H1 (cell line): ENCODE measurements at regions not wholly inside any gene's neighbourhood (a gene's known extent, or its start where the extent isn't known, plus 50 kb on each side); places are given as distances from the start of the nearest gene placed in this dataset.

Source experiments
- CTCF ChIA-PET: fragments of 300-600 bp; sonication (Branson Sonifier 250); formaldehyde crosslinking; loops from one replicate; lab custom pipeline; 2021; ENCODE audit not compliant: partially characterized antibody; lab: Charles Lee
- POLR2A ChIA-PET: fragments of 300-600 bp; sonication (Branson Sonifier 250); formaldehyde crosslinking; loops from one replicate; lab custom pipeline; 2021; ENCODE audit warnings: inconsistent platforms; ENCODE audit not compliant: partially characterized antibody; lab: Charles Lee
- DNase-seq, 2 experiments: peaks; one replicate each; pipeline versions ENCODE4 v3.0.0 to v3.0.0-alpha.2; 2010 to 2022; ENCODE audit warnings: low spot score in 2 of 2, low read depth in 1 of 2, mixed read lengths in 1 of 2
- FAIRE-seq: peaks from 2 replicates; lab custom pipeline; 2011; peaks lifted over from hg19 to GRCh38; lab: Jason Lieb, UNC
- H2AFZ ChIP-seq: 2 replicates; pipeline ENCODE4 v1.8.1; 2012; ENCODE audit warnings: low read length, inconsistent platforms
- H2AK5ac ChIP-seq: 2 replicates; pipeline ENCODE4 v1.6.1; 2013; ENCODE audit warnings: low read depth, low read length
- H2BK120ac ChIP-seq: replicated peaks from 2 replicates; pipeline ENCODE3; 2013; ENCODE audit warnings: low read depth, low read length, inconsistent platforms
- H2BK12ac ChIP-seq: 2 replicates; pipeline ENCODE4 v1.6.1; 2013; ENCODE audit warnings: low read depth, low read length
- H2BK15ac ChIP-seq: 2 replicates; pipeline ENCODE4 v1.6.1; 2013; ENCODE audit warnings: low read length
- H2BK20ac ChIP-seq: 2 replicates; pipeline ENCODE4 v1.6.1; 2013; ENCODE audit warnings: low read length
- H2BK5ac ChIP-seq: 2 replicates; pipeline ENCODE4 v1.6.1; 2013; ENCODE audit warnings: low read depth, low read length
- H3K14ac ChIP-seq: 2 replicates; pipeline ENCODE4 v1.6.1; 2013; ENCODE audit warnings: inconsistent platforms; ENCODE audit not compliant: insufficient read length
- H3K18ac ChIP-seq: 2 replicates; pipeline ENCODE4 v1.6.1; 2013; ENCODE audit warnings: low read length; ENCODE audit errors: extremely low read depth
- H3K23ac ChIP-seq: 2 replicates; pipeline ENCODE4 v1.6.1; 2013; ENCODE audit warnings: inconsistent platforms; ENCODE audit not compliant: insufficient read length
- H3K23me2 ChIP-seq: 2 replicates; pipeline ENCODE4 v1.6.1; 2013; ENCODE audit warnings: low read depth, low read length
- H3K27ac ChIP-seq: 2 replicates; pipeline ENCODE4 v1.6.1; 2011; ENCODE audit warnings: low read depth, low read length, inconsistent platforms
- H3K27me3 ChIP-seq, 4 experiments: replicated peaks in 1 of 4; 1 replicate in 1 of 4; 2 replicates in 3 of 4; pipeline versions ENCODE4 v1.6.1 to v1.8.1; 2011 to 2013; ENCODE audit warnings: low read length in 3 of 4, mild to moderate bottlenecking in 3 of 4, inconsistent platforms in 2 of 4, mixed read lengths in 2 of 4, moderate library complexity in 1 of 4; ENCODE audit not compliant: control insufficient read depth in 3 of 4, insufficient read depth in 3 of 4; ENCODE audit errors: extremely low read depth in 1 of 4
- H3K36me3 ChIP-seq, 4 experiments: 2 replicates each; pipeline versions ENCODE4 v1.6.1 to v1.8.1; 2011 to 2013; ENCODE audit warnings: mild to moderate bottlenecking in 4 of 4, low read length in 3 of 4, moderate library complexity in 2 of 4, control low read depth in 1 of 4, inconsistent platforms in 1 of 4; ENCODE audit not compliant: insufficient read depth in 4 of 4, control insufficient read depth in 2 of 4
- H3K4ac ChIP-seq: replicated peaks from 2 replicates; pipeline ENCODE3; 2013; ENCODE audit warnings: low read length, low read depth, mixed read lengths, inconsistent platforms; ENCODE audit not compliant: insufficient read length
- H3K4me1 ChIP-seq, 4 experiments: replicated peaks in 1 of 4; 1 replicate in 1 of 4; 2 replicates in 3 of 4; pipeline versions ENCODE4 v1.6.1 to v1.8.1; 2011 to 2013; ENCODE audit warnings: low read length in 3 of 4, inconsistent platforms in 2 of 4, mixed read lengths in 1 of 4; ENCODE audit not compliant: insufficient read depth in 4 of 4, control insufficient read depth in 3 of 4
- H3K4me2 ChIP-seq, 2 experiments: 2 replicates each; pipeline versions ENCODE4 v1.6.1 to v1.8.1; 2011 to 2013; ENCODE audit warnings: low read depth in 2 of 2, low read length in 2 of 2, control low read depth in 1 of 2, inconsistent platforms in 1 of 2, mild to moderate bottlenecking in 1 of 2; ENCODE audit not compliant: insufficient read depth in 1 of 2
- H3K4me3 ChIP-seq, 4 experiments: fragments of 200-600, 300-600 bp in 1 of 4; sonication (generic), shearing (Covaris generic), sonication (Bioruptor Twin) in 1 of 4; 2 replicates each; pipeline versions ENCODE4 v1.5.1 to v1.8.1; 2011 to 2016; ENCODE audit warnings: low read length in 4 of 4, low read depth in 3 of 4, control low read depth in 2 of 4, inconsistent platforms in 2 of 4, mild to moderate bottlenecking in 2 of 4, mixed read lengths in 1 of 4, moderate library complexity in 1 of 4; ENCODE audit not compliant: insufficient read depth in 2 of 4; ENCODE audit errors: extremely low read depth in 1 of 4
- H3K56ac ChIP-seq: replicated peaks from 2 replicates; pipeline ENCODE3; 2013; ENCODE audit warnings: low read depth, mild to moderate bottlenecking, mixed read lengths, low read length, inconsistent platforms; ENCODE audit not compliant: insufficient read length
- H3K79me1 ChIP-seq: 2 replicates; pipeline ENCODE4 v1.6.1; 2013; ENCODE audit warnings: low read depth, low read length, control low read depth
- H3K79me2 ChIP-seq, 2 experiments: 2 replicates each; pipeline versions ENCODE4 v1.6.1 to v1.8.1; 2012 to 2013; ENCODE audit warnings: low read length in 2 of 2, mild to moderate bottlenecking in 2 of 2, inconsistent platforms in 1 of 2; ENCODE audit not compliant: insufficient read depth in 2 of 2, control insufficient read depth in 1 of 2
- H3K9ac ChIP-seq, 4 experiments: replicated peaks in 1 of 4; 1 replicate in 1 of 4; 2 replicates in 3 of 4; pipeline versions ENCODE4 v1.6.1 to v1.8.1; 2011 to 2013; ENCODE audit warnings: low read depth in 3 of 4, low read length in 3 of 4, control low read depth in 2 of 4, mild to moderate bottlenecking in 2 of 4, moderate library complexity in 2 of 4, inconsistent platforms in 1 of 4; ENCODE audit errors: extremely low read depth in 1 of 4
- H3K9me3 ChIP-seq, 2 experiments: 2 replicates each; pipeline versions ENCODE4 v1.6.1 to v1.8.1; 2012 to 2013; ENCODE audit warnings: mild to moderate bottlenecking in 2 of 2, moderate library complexity in 2 of 2, control low read depth in 1 of 2, inconsistent platforms in 1 of 2, low read depth in 1 of 2, low read length in 1 of 2, mixed read lengths in 1 of 2; ENCODE audit not compliant: insufficient read depth in 2 of 2
- H4K20me1 ChIP-seq, 2 experiments: replicated peaks in 1 of 2; 2 replicates each; pipeline versions ENCODE3 to v1.8.1; 2011 to 2013; ENCODE audit warnings: inconsistent platforms in 2 of 2, low read length in 2 of 2, mild to moderate bottlenecking in 1 of 2; ENCODE audit not compliant: insufficient read depth in 2 of 2, control insufficient read depth in 1 of 2
- H4K5ac ChIP-seq: 2 replicates; pipeline ENCODE4 v1.6.1; 2013; ENCODE audit warnings: low read length, low read depth, mixed read lengths, inconsistent platforms; ENCODE audit not compliant: insufficient read length
- H4K8ac ChIP-seq: 2 replicates; pipeline ENCODE4 v1.8.0; 2013; ENCODE audit warnings: mild to moderate bottlenecking, moderate library complexity, low read length, inconsistent platforms; ENCODE audit not compliant: insufficient read depth; ENCODE audit errors: extremely low read depth
- H4K91ac ChIP-seq: replicated peaks from 2 replicates; pipeline ENCODE3; 2013; ENCODE audit warnings: low read length, mixed read lengths, inconsistent platforms; ENCODE audit not compliant: insufficient read length
- GTF2F1 ChIP-seq: IDR thresholded peaks from 2 replicates; pipeline ENCODE4 v1.6.1; 2012; ENCODE audit warnings: low read depth, low read length, improper control_type of control experiment, borderline replicate concordance
- MAFK ChIP-seq: IDR thresholded peaks from 2 replicates; pipeline ENCODE4 v1.6.1; 2012; ENCODE audit warnings: low read depth, mild to moderate bottlenecking, improper control_type of control experiment, low read length
- NRF1 ChIP-seq: IDR thresholded peaks from 2 replicates; pipeline ENCODE4 v1.6.1; 2011; ENCODE audit warnings: mild to moderate bottlenecking, low read depth, low read length, improper control_type of control experiment
- POLR2A ChIP-seq, 2 experiments: IDR thresholded peaks; 1 replicate in 1 of 2; 2 replicates in 1 of 2; pipeline ENCODE4 v1.6.1; 2011; ENCODE audit warnings: low read depth in 2 of 2, low read length in 2 of 2, mild to moderate bottlenecking in 2 of 2; ENCODE audit errors: control extremely low read depth in 1 of 2
- RAD21 ChIP-seq, 2 experiments: IDR thresholded peaks in 1 of 2; conservative IDR thresholded peaks in 1 of 2; 2 replicates each; pipeline ENCODE4 v1.6.1; 2011; ENCODE audit warnings: low read depth in 2 of 2, low read length in 2 of 2, improper control_type of control experiment in 1 of 2, inconsistent platforms in 1 of 2, mild to moderate bottlenecking in 1 of 2, moderate library complexity in 1 of 2
- SAP30 ChIP-seq: fragments of 300-600 bp; sonication (generic); IDR thresholded peaks from 2 replicates; pipeline ENCODE4 v1.7.1; 2012; ENCODE audit warnings: low read length, moderate library complexity, mild to moderate bottlenecking, inconsistent platforms; ENCODE audit not compliant: insufficient read depth, insufficient replicate concordance
- SIN3A ChIP-seq, 2 experiments: IDR thresholded peaks in 1 of 2; conservative IDR thresholded peaks in 1 of 2; 2 replicates each; pipeline ENCODE4 v1.6.1; 2011 to 2012; ENCODE audit warnings: low read length in 2 of 2, improper control_type of control experiment in 1 of 2, low read depth in 1 of 2, mild to moderate bottlenecking in 1 of 2
- SIRT6 ChIP-seq: IDR thresholded peaks from one replicate; pipeline ENCODE4 v1.7.1; 2012; ENCODE audit warnings: low read length, inconsistent platforms
- TAF7 ChIP-seq: optimal IDR thresholded peaks from 2 replicates; pipeline ENCODE3; 2011; ENCODE audit warnings: low read depth, mild to moderate bottlenecking, inconsistent platforms, low read length, moderate library complexity, borderline replicate concordance
- YY1 ChIP-seq: IDR thresholded peaks from 2 replicates; pipeline ENCODE4 v1.6.1; 2011; ENCODE audit warnings: low read depth, mild to moderate bottlenecking, low read length
- WGBS, 2 experiments: shearing (Covaris generic) in 1 of 2; methylation state at CpG; one replicate each; pipeline versions ENCODE4 v1.1.6 to v1.1.7; 2013 to 2015; ENCODE audit warnings: low lambda C conversion rate in 2 of 2, mixed read lengths in 2 of 2, inconsistent platforms in 1 of 2, low coverage in 1 of 2, missing lambda C conversion rate in 1 of 2; ENCODE audit not compliant: insufficient replicate concordance in 2 of 2, insufficient coverage in 1 of 2, insufficient read length in 1 of 2; ENCODE audit errors: extremely low coverage in 1 of 2, missing lambda C conversion rate in 1 of 2; 5-methylcytosine and 5-hydroxymethylcytosine counted together
- TF ChIP-seq, protein P1 (sequence below): IDR thresholded peaks from 2 replicates; pipeline ENCODE4 v1.6.1; 2012; ENCODE audit warnings: low read length, inconsistent platforms

DNA sequence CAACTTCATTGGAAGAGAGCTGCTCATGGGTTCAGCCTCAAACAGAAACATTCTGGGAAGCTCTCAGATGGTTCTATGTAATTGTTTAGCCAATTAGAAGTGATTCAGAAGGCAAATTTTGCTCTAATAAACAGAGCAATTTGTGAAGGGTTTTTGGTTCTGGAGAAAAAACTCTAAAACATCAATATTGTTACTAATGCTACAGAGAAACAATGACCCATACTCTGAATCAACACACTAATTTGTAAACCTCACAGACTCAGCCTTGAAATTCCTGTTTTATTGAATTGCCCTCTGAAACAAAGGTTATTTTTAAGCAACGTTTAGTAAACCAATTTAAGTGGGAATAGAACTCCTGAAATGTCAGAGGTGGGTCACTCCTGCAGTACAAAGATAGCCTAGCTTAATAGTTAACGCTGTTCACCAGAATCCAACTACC lies 171.6 kb upstream of the SVIL start:
- Histone ChIP-seq H4K8ac (no peak overlapping the region), H3K18ac (no peak overlapping the region), H3K4ac (no peak overlapping the region), H3K79me2 (no peaks in the 10 kb centered on the region), H3K79me1 (no peaks in the 10 kb centered on the region), H3K27me3 (no peaks in the 10 kb centered on the region; a peak in 1 of 7 replicates), H3K9me3 (no peaks in the 10 kb centered on the region), H3K23me2 (no peaks in the 10 kb centered on the region; the same call in 1 of the 2 replicates), H3K56ac (no peak overlapping the region), H4K20me1 (no peaks in the 10 kb centered on the region), H3K9ac (no peak overlapping the region), H3K23ac (no peak overlapping the region), H2AFZ (no peak overlapping the region), H2BK20ac (no peak overlapping the region), H3K4me1 (no peaks in the 10 kb centered on the region), H3K27ac (no peak overlapping the region), H4K5ac (no peak overlapping the region), H2BK120ac (no peak overlapping the region), H4K91ac (no peak overlapping the region), H3K4me2 (no peak overlapping the region), H2BK5ac (no peak overlapping the region), H3K14ac (no peak overlapping the region), H3K4me3 (no peak overlapping the region), H3K36me3 (no peaks in the 10 kb centered on the region), H2BK12ac (no peak overlapping the region), H2AK5ac (no peak overlapping the region), H2BK15ac (no peak overlapping the region)
- FAIRE-seq (no peak), DNase-seq (no peak)
- WGBS, 2 experiments = 87% methylated on average over 2 of the region's 2 CpGs; no CpG with 5 or more reads in 1 of the 2 experiments
- POLR2A ChIA-PET = no interaction called here
- CTCF ChIA-PET = no interaction called here
- TF ChIP-seq MAFK (no peak), SIRT6 (no peak), GTF2F1 (no peak), RAD21 (IDR thresholded peaks at IDR 0.05 in 1 of 2, conservative IDR thresholded peaks at IDR 0.05 in 1 of 2; ENCODE audit: low read depth in 2 of 2, low read length in 2 of 2) (no peak), POLR2A (IDR thresholded peaks at IDR 0.05; ENCODE audit: control extremely low read depth in 1 of 2, low read depth in 2 of 2, low read length in 2 of 2) (no peak), TAF7 (no peak), SAP30 (no peak), YY1 (no peak), NRF1 (no peak), SIN3A (conservative IDR thresholded peaks at IDR 0.05 in 1 of 2, IDR thresholded peaks at IDR 0.05 in 1 of 2; ENCODE audit: low read depth in 1 of 2, low read length in 2 of 2) (no peak)
- TF ChIP-seq, protein P1, sequence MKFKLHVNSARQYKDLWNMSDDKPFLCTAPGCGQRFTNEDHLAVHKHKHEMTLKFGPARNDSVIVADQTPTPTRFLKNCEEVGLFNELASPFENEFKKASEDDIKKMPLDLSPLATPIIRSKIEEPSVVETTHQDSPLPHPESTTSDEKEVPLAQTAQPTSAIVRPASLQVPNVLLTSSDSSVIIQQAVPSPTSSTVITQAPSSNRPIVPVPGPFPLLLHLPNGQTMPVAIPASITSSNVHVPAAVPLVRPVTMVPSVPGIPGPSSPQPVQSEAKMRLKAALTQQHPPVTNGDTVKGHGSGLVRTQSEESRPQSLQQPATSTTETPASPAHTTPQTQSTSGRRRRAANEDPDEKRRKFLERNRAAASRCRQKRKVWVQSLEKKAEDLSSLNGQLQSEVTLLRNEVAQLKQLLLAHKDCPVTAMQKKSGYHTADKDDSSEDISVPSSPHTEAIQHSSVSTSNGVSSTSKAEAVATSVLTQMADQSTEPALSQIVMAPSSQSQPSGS = no peak
